ENCODE measurements at regions not wholly inside any gene's neighbourhood (a gene's known extent, or its start where the extent isn't known, plus 50 kb on each side); places are given as distances from the start of the nearest gene placed in this dataset.

DNA sequence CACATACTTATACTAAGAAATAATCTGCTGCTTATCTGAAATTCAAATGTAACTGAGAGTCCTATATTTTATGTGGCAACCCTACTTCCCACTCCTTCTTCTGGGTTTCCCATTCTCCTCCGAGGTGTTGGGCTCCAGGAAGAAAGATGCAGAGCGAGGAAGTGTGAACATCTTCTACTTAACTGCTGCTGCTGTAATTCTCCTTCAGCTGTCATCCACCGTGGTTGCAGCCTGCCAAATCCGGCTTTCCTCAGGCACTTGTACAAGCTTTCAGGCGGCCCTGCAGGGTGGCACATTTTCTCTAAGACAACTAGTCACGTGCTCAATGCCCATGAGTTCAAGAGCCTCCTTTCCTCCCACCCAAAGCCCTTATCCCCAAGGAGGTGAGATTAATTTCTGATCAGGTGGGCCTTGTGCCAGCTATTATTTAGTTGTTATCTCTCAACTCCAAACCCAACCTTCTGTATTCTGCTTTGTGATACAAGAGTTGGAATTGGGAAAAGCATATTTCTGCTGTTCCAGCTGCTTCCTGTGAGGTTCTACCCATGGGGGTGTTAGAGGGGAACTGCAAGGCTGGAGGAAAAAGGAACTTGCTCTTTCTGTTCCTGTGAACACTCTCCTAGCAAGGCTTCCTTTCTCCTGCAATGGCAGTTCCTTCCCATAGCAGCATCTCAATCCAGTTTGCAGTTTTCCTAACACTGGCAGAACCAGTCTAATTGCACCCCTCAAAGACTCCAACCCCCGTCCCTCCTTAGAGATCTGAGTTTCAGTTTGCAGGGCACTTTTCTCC is 67.6 kb upstream of the RBBP6 start:
- no peak for DNase-seq (ENCODE audit: extremely low spot score)
- TF ChIP-seq FOXM1 (IDR thresholded peaks at IDR 0.05; ENCODE audit: borderline replicate concordance) (no peak), TARDBP (IDR thresholded peaks at IDR 0.05) (no peak), FOXK2 (IDR thresholded peaks at IDR 0.05) (no peak), FOXA1 (IDR thresholded peaks at IDR 0.05) (no peak), L3MBTL2 (conservative IDR thresholded peaks at IDR 0.05) (no peak), LEF1 (IDR thresholded peaks at IDR 0.05; ENCODE audit: borderline replicate concordance) (no peak), HDGF (IDR thresholded peaks at IDR 0.05; ENCODE audit: borderline replicate concordance) (no peak), ZNF384 (IDR thresholded peaks at IDR 0.05) (no peak), ARNT (IDR thresholded peaks at IDR 0.05) (no peak), SP1 (IDR thresholded peaks at IDR 0.05) (no peak), ELF4 (IDR thresholded peaks at IDR 0.05) (no peak), BHLHE40 (IDR thresholded peaks at IDR 0.05; ENCODE audit: borderline replicate concordance) (no peak), SUZ12 (IDR thresholded peaks at IDR 0.05) (no peak), CTBP1 (IDR thresholded peaks at IDR 0.05; ENCODE audit: borderline replicate concordance) (no peak), NFRKB (IDR thresholded peaks at IDR 0.05) (no peak)
- TF ChIP-seq, protein P1, sequence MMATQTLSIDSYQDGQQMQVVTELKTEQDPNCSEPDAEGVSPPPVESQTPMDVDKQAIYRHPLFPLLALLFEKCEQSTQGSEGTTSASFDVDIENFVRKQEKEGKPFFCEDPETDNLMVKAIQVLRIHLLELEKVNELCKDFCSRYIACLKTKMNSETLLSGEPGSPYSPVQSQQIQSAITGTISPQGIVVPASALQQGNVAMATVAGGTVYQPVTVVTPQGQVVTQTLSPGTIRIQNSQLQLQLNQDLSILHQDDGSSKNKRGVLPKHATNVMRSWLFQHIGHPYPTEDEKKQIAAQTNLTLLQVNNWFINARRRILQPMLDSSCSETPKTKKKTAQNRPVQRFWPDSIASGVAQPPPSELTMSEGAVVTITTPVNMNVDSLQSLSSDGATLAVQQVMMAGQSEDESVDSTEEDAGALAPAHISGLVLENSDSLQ (IDR thresholded peaks at IDR 0.05) = no peak
- CTCF ChIA-PET = interaction anchor here (0.6 to 1.1 kb wide), 3 partner anchors 40 to 515 kb away, joined by 3 read pairs; no protein-coding TSS in a partner anchor
- POLR2A ChIA-PET = no interaction called here

DNA sequence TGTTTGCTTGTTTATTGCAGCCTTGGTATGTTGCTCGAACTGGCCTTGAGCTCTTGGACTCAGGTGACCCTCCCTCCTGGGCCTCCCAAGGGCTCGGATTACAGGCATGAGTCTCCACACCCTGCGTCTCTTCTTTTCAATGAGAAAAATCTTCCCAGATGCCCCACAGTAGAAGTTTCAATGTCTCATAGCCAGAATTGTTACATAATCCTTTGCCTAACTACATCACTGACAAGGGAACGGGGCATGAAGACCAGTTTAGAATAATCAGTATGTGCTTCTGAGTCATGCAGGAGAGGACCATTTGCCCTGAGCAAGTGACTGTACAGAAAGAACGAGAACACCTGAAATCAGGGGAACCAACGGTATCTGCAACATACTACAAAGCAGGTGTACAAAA is 61.9 kb upstream of the RBBP6 start:
- no peak for TF ChIP-seq TARDBP (IDR thresholded peaks at IDR 0.05)
- no peak for DNase-seq (ENCODE audit: extremely low spot score)
- CTCF ChIA-PET = no interaction called here
- POLR2A ChIA-PET = no interaction called here

DNA sequence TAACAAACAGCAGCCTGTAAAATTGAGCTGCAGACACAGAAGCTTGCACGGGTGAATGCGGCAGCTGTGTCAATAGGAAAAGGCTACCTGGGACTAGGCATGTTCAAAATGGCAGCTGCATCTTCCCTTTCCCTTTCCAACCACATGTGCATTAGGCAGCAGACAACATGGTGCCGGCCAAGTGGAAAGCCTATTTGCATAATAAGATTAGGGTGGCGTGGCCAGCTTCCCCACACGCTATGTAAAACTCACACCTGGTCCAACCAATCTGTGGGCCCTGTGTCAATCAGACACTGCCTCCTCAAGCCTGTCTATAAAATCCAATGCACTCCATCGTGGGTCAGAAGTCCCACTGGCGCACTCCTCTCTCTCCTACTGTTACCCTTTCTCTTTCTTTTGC is 61.0 kb upstream of the RBBP6 start:
- DNase-seq (ENCODE audit: extremely low spot score) = no peak
- TF ChIP-seq, protein P1 (IDR thresholded peaks at IDR 0.05) = no peak
- TF ChIP-seq LEF1 (IDR thresholded peaks at IDR 0.05; ENCODE audit: borderline replicate concordance) = no peak
- no peak for TF ChIP-seq FOXM1 (IDR thresholded peaks at IDR 0.05; ENCODE audit: borderline replicate concordance)
- TF ChIP-seq ARNT (IDR thresholded peaks at IDR 0.05) = no peak
- no peak for TF ChIP-seq ZNF384 (IDR thresholded peaks at IDR 0.05)
- no peak for TF ChIP-seq SUZ12 (IDR thresholded peaks at IDR 0.05)
- no peak for TF ChIP-seq ELF4 (IDR thresholded peaks at IDR 0.05)
- TF ChIP-seq L3MBTL2 (conservative IDR thresholded peaks at IDR 0.05) = no peak
- no peak for TF ChIP-seq SP1 (IDR thresholded peaks at IDR 0.05)
- no peak for TF ChIP-seq BHLHE40 (IDR thresholded peaks at IDR 0.05; ENCODE audit: borderline replicate concordance)
- no peak for TF ChIP-seq FOXK2 (IDR thresholded peaks at IDR 0.05)
- CTCF ChIA-PET = no interaction called here
- POLR2A ChIA-PET = no interaction called here

DNA sequence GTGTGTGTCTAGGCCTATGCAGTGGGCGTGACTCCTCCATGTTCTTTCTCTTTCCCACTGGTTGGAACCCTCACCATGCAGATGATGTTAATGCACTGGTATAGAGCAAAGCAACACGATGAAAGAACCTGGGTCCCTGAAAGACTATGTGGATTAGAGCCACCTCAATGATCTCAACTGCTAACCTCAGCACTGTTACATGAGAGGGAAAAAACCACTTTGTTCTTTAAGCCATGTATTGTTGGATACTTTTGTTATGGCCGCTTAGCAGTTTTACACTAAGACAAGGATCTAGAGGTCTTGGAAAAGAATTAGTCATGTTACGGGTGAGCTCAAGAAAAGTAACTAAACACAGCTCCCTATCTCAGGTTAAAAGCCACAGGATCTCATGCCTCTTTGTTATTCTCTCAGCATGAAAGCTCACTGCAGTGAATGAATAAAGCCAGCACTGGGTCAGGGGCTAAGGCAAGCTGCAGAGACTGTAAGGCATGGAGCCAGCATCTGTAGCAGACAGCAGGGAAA is 56.6 kb upstream of the RBBP6 start:
- ChIA-PET CTCF (no interaction called here), POLR2A (no interaction called here)
- DNase-seq (ENCODE audit: extremely low spot score) = no peak
- TF ChIP-seq FOXM1 (IDR thresholded peaks at IDR 0.05; ENCODE audit: borderline replicate concordance) (no peak), NFRKB (IDR thresholded peaks at IDR 0.05) (no peak)

DNA sequence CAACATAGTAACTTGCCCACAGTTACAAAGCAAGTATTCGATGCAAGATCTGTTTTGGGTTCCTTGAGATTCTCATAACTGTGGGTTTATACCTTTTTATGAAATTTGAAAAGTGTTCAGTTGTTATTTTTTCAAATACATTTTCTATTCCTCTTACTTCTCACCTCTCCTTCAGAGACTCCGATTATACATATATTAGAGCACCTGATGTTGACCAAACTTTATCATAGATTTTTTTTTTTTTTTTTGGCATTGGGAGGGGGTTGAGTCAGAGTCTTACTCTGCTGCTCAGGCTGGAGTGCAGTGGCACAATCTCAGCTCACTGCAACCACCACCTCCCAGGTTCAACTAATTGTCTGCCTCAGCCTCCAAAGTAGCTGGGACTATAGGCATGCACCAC is 51.3 kb upstream of the RBBP6 start:
- TF ChIP-seq SUZ12 (IDR thresholded peaks at IDR 0.05) (no peak), CTBP1 (IDR thresholded peaks at IDR 0.05; ENCODE audit: borderline replicate concordance) (no peak), FOXM1 (IDR thresholded peaks at IDR 0.05; ENCODE audit: borderline replicate concordance) (no peak), ZNF384 (IDR thresholded peaks at IDR 0.05) (no peak), ELF4 (IDR thresholded peaks at IDR 0.05) (no peak), BHLHE40 (IDR thresholded peaks at IDR 0.05; ENCODE audit: borderline replicate concordance) (no peak), FOXA1 (IDR thresholded peaks at IDR 0.05) (no peak), L3MBTL2 (conservative IDR thresholded peaks at IDR 0.05) (no peak), FOXK2 (IDR thresholded peaks at IDR 0.05) (no peak)
- TF ChIP-seq, protein P1 (IDR thresholded peaks at IDR 0.05) = no peak
- CTCF ChIA-PET = no interaction called here

More for the DNA sequence above, 51.3 kb upstream of the RBBP6 start:
- POLR2A ChIA-PET = no interaction called here
- DNase-seq (ENCODE audit: extremely low spot score) = no peak
